ENCODE measurements at regions not wholly inside any gene's neighbourhood (a gene's known extent, or its start where the extent isn't known, plus 50 kb on each side); places are given as distances from the start of the nearest gene placed in this dataset.

- TF ChIP-seq CTCF (IDR thresholded peaks at IDR 0.05; ENCODE audit: low read depth, low read length): no peak
- no peak for TF ChIP-seq MAX (IDR thresholded peaks at IDR 0.05; ENCODE audit: low read depth, low read length)
- TF ChIP-seq MYC (IDR thresholded peaks at IDR 0.05; ENCODE audit: low read depth, low read length): no peak
- TF ChIP-seq POLR2A (IDR thresholded peaks at IDR 0.05; ENCODE audit: extremely low read depth, insufficient read length): no peak
- no peak overlapping the region for H3K4me3 ChIP-seq (ENCODE audit: low read depth, low read length)
- no peak for DNase-seq (ENCODE audit: low read depth)
Measured at GRCh38 chr2:831622-832021, 119.0 kb upstream of the SNTG2 start.

- no peak for DNase-seq (ENCODE audit: low read depth)
- TF ChIP-seq CTCF (IDR thresholded peaks at IDR 0.05; ENCODE audit: low read depth, low read length): no peak
- TF ChIP-seq MAX (IDR thresholded peaks at IDR 0.05; ENCODE audit: low read depth, low read length): no peak
- TF ChIP-seq POLR2A (IDR thresholded peaks at IDR 0.05; ENCODE audit: extremely low read depth, insufficient read length): no peak
- no peak for TF ChIP-seq MYC (IDR thresholded peaks at IDR 0.05; ENCODE audit: low read depth, low read length)
- no peak overlapping the region for H3K4me3 ChIP-seq (ENCODE audit: low read depth, low read length)
Measured at GRCh38 chr2:831225-831536, 119.5 kb upstream of the SNTG2 start.

DNA sequence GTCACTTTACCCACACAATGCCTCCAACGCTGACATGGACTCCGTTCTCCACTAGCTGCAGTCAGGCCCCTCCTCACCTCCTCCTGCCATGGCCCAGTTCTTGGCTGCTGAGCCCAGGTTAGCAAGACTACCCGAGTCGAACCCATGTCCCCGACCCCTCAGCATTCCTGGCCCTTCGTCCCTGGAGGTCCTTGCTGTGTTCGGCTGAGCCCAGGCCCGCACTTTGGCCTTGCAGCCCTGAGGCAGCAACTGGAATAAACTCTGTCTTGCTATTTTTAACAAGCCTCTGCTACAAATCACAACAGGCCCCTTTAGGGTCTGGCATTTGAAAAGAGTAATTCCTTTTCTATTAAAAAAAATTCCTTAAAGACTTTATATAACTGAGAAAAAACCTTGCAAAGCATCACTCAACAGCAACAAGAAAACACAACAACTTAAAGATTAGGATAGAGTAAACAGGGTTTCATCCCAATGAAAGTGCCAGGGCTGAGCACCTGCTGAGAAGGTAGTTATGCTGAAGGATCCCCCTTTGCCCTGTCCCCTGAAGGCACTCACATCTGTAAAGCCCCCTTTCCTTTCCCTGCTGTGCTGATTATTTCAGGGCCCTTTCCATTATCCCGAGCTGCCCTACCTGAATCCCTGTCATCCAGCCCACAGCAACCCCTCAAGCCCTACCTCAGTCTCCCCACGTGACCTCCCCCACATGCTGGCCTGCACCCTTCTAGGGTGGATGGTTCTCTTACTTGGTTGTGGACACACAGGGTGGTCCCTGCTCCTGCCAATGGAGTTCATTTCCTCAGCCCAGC is 120.0 kb upstream of the SNTG2 start:
- no peak overlapping the region for H3K4me3 ChIP-seq (ENCODE audit: low read depth, low read length)
- DNase-seq (ENCODE audit: low read depth): no peak
- no peak for TF ChIP-seq MYC (IDR thresholded peaks at IDR 0.05; ENCODE audit: low read depth, low read length)

- no peak overlapping the region for H3K4me3 ChIP-seq (ENCODE audit: low read depth, low read length)
Measured at GRCh38 chr2:829047-829446, 121.6 kb upstream of the SNTG2 start.

GRCh38 chr2:824954-825353 is 125.7 kb upstream of the SNTG2 start:
- no peak overlapping the region for H3K4me3 ChIP-seq (ENCODE audit: low read depth, low read length)
- no peak for DNase-seq (ENCODE audit: low read depth)
- no peak for TF ChIP-seq MAX (IDR thresholded peaks at IDR 0.05; ENCODE audit: low read depth, low read length)
- TF ChIP-seq POLR2A (IDR thresholded peaks at IDR 0.05; ENCODE audit: extremely low read depth, insufficient read length): no peak
- no peak for TF ChIP-seq CTCF (IDR thresholded peaks at IDR 0.05; ENCODE audit: low read depth, low read length)
- TF ChIP-seq MYC (IDR thresholded peaks at IDR 0.05; ENCODE audit: low read depth, low read length): no peak

More at GRCh38 chr2:829047-829446, 121.6 kb upstream of the SNTG2 start:
- TF ChIP-seq MYC (IDR thresholded peaks at IDR 0.05; ENCODE audit: low read depth, low read length) (no peak), MAX (IDR thresholded peaks at IDR 0.05; ENCODE audit: low read depth, low read length) (no peak), CTCF (IDR thresholded peaks at IDR 0.05; ENCODE audit: low read depth, low read length) (no peak), POLR2A (IDR thresholded peaks at IDR 0.05; ENCODE audit: extremely low read depth, insufficient read length) (no peak)
- no peak for DNase-seq (ENCODE audit: low read depth)

- TF ChIP-seq MYC (IDR thresholded peaks at IDR 0.05; ENCODE audit: low read depth, low read length) (no peak), MAX (IDR thresholded peaks at IDR 0.05; ENCODE audit: low read depth, low read length) (no peak), CTCF (IDR thresholded peaks at IDR 0.05; ENCODE audit: low read depth, low read length) (no peak), POLR2A (IDR thresholded peaks at IDR 0.05; ENCODE audit: extremely low read depth, insufficient read length) (no peak)
- no peak for DNase-seq (ENCODE audit: low read depth)
- no peak overlapping the region for H3K4me3 ChIP-seq (ENCODE audit: low read depth, low read length)
Measured at GRCh38 chr2:824524-824923, 126.1 kb upstream of the SNTG2 start.

Measured in NB4 (cell line).